Adipocyte (in vitro differentiated cells): ENCODE measurements at regions not wholly inside any gene's neighbourhood (a gene's known extent, or its start where the extent isn't known, plus 50 kb on each side); places are given as distances from the start of the nearest gene placed in this dataset.

ENCODE experiments used
- DNase-seq: peaks from one replicate; pipeline ENCODE4 v3.0.0-alpha.2; 2015; ENCODE audit warnings: low read depth
- H3K27me3 ChIP-seq: replicated peaks from 2 replicates; pipeline ENCODE4 v1.7.0; 2013; ENCODE audit warnings: mild to moderate bottlenecking, low read length, moderate library complexity; ENCODE audit not compliant: control insufficient read depth, insufficient read depth
- H3K36me3 ChIP-seq: 2 replicates; pipeline ENCODE4 v1.7.0; 2013; ENCODE audit warnings: low read length, mild to moderate bottlenecking, moderate library complexity; ENCODE audit not compliant: control insufficient read depth, insufficient read depth, severe bottlenecking
- H3K4me1 ChIP-seq: 2 replicates; pipeline ENCODE4 v1.7.0; 2013; ENCODE audit warnings: mild to moderate bottlenecking, low read length, moderate library complexity; ENCODE audit not compliant: control insufficient read depth, insufficient read depth
- H3K4me3 ChIP-seq: 2 replicates; pipeline ENCODE4 v1.7.0; 2013; ENCODE audit warnings: mild to moderate bottlenecking, low read length, moderate library complexity
- H3K9ac ChIP-seq: 2 replicates; pipeline ENCODE4 v1.7.0; 2013; ENCODE audit warnings: mild to moderate bottlenecking, low read length, moderate library complexity
- H3K9me3 ChIP-seq: 2 replicates; pipeline ENCODE4 v1.7.0; 2013; ENCODE audit warnings: mild to moderate bottlenecking, low read length, moderate library complexity; ENCODE audit not compliant: control insufficient read depth

DNA sequence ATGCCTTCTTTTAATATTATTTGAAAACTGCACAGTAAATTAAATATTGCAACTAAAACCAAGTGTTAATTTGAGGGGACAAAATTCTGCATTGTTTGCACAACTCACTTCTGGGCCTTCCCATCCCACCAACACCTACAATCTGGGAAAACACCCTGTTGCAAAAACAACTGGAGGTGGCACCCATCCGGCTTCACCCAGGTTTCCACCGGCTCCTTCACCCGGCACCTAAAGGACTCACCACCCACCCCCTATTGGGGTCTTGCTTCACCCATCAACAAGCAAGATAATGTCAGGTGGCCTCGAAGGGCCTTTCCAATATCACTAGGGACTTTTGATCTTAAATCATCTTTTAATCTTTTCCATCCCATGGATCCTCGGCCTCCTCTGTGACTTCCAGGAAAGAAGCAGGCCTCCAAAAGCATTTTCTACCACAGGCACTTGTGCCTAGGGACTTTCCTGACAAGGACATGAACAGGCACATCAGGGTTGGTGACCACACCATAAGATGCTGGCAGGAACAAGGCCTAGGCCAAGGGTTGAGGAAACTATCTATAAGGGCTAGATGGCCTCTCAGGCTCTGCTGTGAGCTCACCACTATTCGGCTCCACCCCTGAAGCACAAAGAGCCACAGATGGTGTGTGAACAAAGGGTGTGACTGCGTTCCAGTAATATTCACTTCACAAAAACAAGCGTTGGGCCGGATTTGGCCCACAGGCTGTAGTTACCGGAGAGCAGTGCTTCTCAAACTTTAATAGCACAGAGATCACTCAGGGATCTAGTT, 205.1 kb downstream of the AUH start:
- DNase-seq = no peak
- Histone ChIP-seq H3K4me3 (no peak overlapping the region), H3K36me3 (no peaks in the 10 kb centered on the region), H3K9me3 (no peaks in the 10 kb centered on the region), H3K27me3 (no peaks in the 10 kb centered on the region), H3K4me1 (no peaks in the 10 kb centered on the region), H3K9ac (no peak overlapping the region)

DNA sequence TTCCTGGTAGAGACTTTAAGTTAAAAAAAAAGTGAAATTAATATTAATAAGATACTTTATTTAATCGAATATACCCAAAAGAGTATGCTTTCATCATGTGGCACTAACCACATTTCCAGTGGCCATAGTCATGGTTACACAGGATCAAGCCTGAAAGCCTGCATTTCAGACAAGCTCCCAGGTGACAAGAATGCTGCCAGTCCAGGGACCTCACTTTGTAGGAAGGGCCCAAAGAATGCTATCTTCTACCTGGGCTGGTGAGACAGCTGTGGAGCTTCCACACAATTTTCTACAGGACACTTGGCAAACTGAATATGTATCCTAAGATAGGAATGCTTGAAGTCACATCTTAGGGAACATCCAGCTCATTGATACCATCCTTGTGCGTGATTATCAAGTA, 203.8 kb downstream of the AUH start:
- Histone ChIP-seq H3K9me3 (no peaks in the 10 kb centered on the region), H3K4me1 (peaks cover 5% of the 10 kb centered on the region), H3K9ac (no peak overlapping the region), H3K36me3 (no peaks in the 10 kb centered on the region), H3K27me3 (no peaks in the 10 kb centered on the region), H3K4me3 (no peak overlapping the region)
- no peak for DNase-seq

- Histone ChIP-seq H3K9ac (no peak overlapping the region), H3K4me1 (peaks cover 5% of the 10 kb centered on the region), H3K4me3 (no peak overlapping the region), H3K27me3 (no peaks in the 10 kb centered on the region), H3K9me3 (no peaks in the 10 kb centered on the region), H3K36me3 (no peaks in the 10 kb centered on the region)
- no peak for DNase-seq
These were observed 203.4 kb downstream of the AUH start for GRCh38 chr9:91158286-91158685.

GRCh38 chr9:91158946-91159345, 202.8 kb downstream of the AUH start:
- H3K9me3 ChIP-seq = no peaks in the 10 kb centered on the region
- H3K36me3 ChIP-seq = no peaks in the 10 kb centered on the region
- no peak overlapping the region for H3K9ac ChIP-seq
- no peak overlapping the region for H3K4me3 ChIP-seq
- peaks cover 5% of the 10 kb centered on the region for H3K4me1 ChIP-seq
- H3K27me3 ChIP-seq = no peaks in the 10 kb centered on the region
- DNase-seq = no peak

- no peaks in the 10 kb centered on the region for H3K27me3 ChIP-seq
- no peak for DNase-seq
- H3K9me3 ChIP-seq = no peaks in the 10 kb centered on the region
- no peak overlapping the region for H3K9ac ChIP-seq
- H3K36me3 ChIP-seq = no peaks in the 10 kb centered on the region
- peaks cover 12% of the 10 kb centered on the region for H3K4me1 ChIP-seq
- no peak overlapping the region for H3K4me3 ChIP-seq
These were observed 202.0 kb downstream of the AUH start for GRCh38 chr9:91159664-91160121.

- Histone ChIP-seq H3K9ac (no peak overlapping the region), H3K4me1 (peaks cover 17% of the 10 kb centered on the region), H3K9me3 (no peaks in the 10 kb centered on the region), H3K36me3 (no peaks in the 10 kb centered on the region), H3K27me3 (no peaks in the 10 kb centered on the region), H3K4me3 (no peak overlapping the region)
- DNase-seq = no peak
These were observed 201.5 kb downstream of the AUH start for GRCh38 chr9:91160181-91160580.

DNA sequence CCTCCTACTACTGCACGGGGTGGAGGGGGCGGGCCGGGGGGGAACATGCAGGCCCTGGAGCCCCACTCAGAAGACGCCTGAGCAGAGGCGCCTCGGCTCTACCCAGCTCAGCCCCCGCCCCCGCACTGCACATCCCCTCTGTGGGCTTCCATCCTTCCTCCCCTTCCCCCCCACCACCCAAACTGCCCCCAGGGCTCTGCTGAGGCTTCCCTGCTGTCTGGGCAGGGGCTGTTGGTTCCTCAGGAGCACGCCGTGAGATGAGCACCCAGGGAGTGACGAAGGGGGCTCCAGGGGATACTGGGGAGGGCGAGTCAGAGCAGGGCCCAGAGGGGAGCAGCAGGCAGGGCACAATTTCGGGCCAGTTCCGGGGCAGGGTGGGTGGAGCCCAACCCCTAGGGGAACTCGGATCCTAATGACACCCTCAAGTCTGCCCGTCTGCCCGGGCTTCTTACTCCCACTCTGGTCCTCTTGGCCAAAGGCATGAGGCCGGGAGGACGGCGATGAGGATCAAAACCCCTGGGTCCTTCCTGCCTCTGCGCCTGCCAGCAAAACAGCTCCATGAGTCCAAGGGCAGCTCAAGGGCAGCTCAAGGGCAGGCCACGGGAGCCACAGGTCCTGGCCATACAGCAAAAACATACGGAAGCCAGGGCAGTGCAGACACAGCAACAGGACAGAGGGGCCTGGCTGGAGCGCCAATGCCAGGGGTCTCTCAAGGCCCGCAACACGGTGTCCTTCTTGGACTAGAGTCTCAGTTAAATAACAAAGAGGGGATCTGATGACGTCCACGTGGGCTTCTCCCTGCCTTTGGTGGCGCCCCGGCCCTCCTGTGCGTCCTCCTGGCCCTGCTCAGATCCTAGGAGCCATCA, 200.9 kb downstream of the AUH start:
- no peaks in the 10 kb centered on the region for H3K36me3 ChIP-seq
- no peaks in the 10 kb centered on the region for H3K9me3 ChIP-seq
- no peaks in the 10 kb centered on the region for H3K27me3 ChIP-seq
- peaks cover 18% of the 10 kb centered on the region for H3K4me1 ChIP-seq
- no peak for DNase-seq
- H3K4me3 ChIP-seq = no peak overlapping the region
- H3K9ac ChIP-seq = no peak overlapping the region

DNA sequence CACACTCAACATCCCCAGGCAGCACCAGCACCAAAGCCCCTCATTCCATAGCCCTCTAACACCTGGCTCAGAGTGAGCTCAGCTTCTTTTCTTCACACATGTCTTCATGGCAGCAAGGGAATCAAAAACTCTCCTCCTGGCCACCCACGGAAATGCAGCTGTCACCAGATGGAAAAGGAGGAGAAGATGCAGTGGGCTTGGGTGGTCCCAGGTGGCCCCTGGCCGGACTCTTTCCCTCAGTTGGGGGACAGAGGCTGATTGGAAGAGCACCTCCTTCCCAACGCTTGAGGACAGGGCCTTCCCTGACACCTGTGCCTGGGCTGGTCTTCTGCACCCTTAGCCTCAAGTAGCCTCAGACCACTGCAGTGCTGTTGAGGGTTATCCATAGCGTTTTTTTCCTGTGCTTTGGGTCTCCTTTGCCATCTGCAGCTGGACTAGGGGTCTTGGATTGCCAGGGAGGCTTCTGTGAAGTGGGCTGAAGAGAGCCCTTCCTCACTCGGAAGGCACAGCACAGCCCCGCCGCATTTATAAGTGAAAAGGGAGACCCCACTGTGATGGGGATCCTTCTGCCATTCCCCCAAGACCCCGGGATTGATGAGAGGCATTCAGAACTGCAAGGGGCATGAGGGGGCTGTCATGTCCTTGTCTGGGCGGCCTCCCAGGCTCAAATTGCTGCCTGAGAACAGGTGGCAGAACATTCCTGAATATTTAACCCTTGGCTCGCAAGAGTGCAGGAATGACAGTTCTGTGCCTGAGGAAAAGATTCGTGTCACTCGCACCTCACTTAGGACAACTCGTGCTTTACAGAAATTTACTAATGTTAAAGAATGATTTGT, 200.0 kb downstream of the AUH start:
- Histone ChIP-seq H3K27me3 (no peaks in the 10 kb centered on the region), H3K4me1 (peaks cover 18% of the 10 kb centered on the region), H3K4me3 (no peak overlapping the region), H3K9me3 (no peaks in the 10 kb centered on the region), H3K36me3 (no peaks in the 10 kb centered on the region), H3K9ac (no peak overlapping the region)
- DNase-seq = no peak

DNA sequence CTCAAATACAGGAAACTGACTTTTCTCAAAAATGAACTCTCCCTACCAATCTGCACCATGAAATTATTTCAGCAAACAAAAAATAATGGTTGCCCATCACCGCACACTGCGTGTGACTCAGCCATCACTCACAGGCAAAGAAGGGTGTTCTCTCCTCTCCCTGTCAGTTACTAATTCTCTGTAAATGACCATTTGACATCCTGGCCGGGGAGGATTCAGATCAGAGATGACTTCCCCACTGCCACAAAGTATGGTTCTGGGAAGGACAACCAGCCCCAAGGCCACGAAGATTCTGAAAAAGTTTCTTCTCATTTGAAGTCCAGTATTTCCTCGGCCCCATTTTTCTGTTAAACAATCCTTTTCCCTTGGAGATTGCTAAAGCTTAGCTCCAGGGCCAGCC, 199.4 kb downstream of the AUH start:
- Histone ChIP-seq H3K9me3 (no peaks in the 10 kb centered on the region), H3K4me3 (no peak overlapping the region), H3K36me3 (no peaks in the 10 kb centered on the region), H3K4me1 (peaks cover 18% of the 10 kb centered on the region), H3K9ac (no peak overlapping the region), H3K27me3 (no peaks in the 10 kb centered on the region)
- peak; percentile 27 for DNase-seq

DNA sequence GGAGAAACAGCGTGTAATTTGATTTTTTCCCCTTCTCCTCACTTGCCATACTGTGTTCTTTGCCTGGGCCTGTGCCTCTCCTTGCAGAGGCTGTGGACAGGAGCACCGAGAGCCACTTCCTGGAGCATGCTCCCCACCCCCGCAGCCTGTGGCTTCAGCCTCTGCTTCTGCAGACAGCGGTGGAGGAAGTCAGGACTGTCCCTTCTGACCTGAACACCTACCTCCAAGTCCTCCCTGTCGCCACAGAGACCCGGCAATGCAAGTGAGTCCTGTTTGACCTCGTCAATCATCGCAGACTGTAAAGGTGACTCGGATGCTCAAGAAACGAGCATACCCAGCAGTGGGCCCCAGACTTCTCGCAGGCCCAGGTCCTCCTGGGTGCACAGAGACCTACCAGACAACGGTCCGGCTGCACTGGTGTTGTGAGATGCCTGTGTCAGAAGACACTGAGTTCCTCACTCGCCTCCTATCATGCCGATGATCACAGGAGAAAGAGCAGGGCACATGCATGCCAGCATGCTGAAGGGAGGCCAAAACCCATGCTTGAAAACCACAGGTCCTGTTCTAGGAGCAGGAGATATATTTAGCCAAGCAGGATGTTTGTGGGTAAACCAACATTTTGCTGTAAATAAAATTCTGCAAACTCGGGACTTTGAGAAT, 198.8 kb downstream of the AUH start:
- Histone ChIP-seq H3K36me3 (no peaks in the 10 kb centered on the region), H3K4me1 (peaks cover 18% of the 10 kb centered on the region), H3K4me3 (no peak overlapping the region), H3K9me3 (no peaks in the 10 kb centered on the region), H3K27me3 (no peaks in the 10 kb centered on the region), H3K9ac (no peak overlapping the region)
- DNase-seq = peak; percentile 31
